HG02623 (cell line): ENCODE measurements at regions not wholly inside any gene's neighbourhood (a gene's known extent, or its start where the extent isn't known, plus 50 kb on each side); places are given as distances from the start of the nearest gene placed in this dataset.

Experiments
- ATAC-seq: cut with Tn5 transposase; IDR thresholded peaks from one replicate; pipeline ENCODE4 v1.9.1; 2021; ENCODE audit warnings: moderate library complexity; ENCODE audit not compliant: unreplicated experiment

- peak; percentile 71 for ATAC-seq
Observed at GRCh38 chr3:130839813-130840212, 54.1 kb upstream of the ATP2C1 start.

- ATAC-seq = no peak
Observed at GRCh38 chr3:130841357-130841756, 52.5 kb upstream of the ATP2C1 start.

GRCh38 chr3:130843441-130843840 is 50.4 kb upstream of the ATP2C1 start:
- ATAC-seq = no peak
